Testis (tissue), 2 donors: ENCODE measurements at regions not wholly inside any gene's neighbourhood (a gene's known extent, or its start where the extent isn't known, plus 50 kb on each side); places are given as distances from the start of the nearest gene placed in this dataset.
"Not testable (repeated sequence)": the region's sequence is repeated elsewhere in the genome, so short reads cannot be mapped to it uniquely, and the experiment has no call there.

Experiments used
- CTCF ChIP-seq, 3 experiments: fragments of 450-650 bp in 2 of 3; fragments of 200-600 bp in 1 of 3; sonication (generic) in 1 of 3; IDR thresholded peaks; one replicate each; pipeline ENCODE4 v1.5.1; 2016 to 2019; ENCODE audit warnings: antibody characterized with exemption in 3 of 3, mild to moderate bottlenecking in 2 of 3, moderate library complexity in 1 of 3
- POLR2A ChIP-seq: fragments of 450-650 bp; IDR thresholded peaks from one replicate; pipeline ENCODE4 v1.6.1; 2017; ENCODE audit warnings: antibody characterized with exemption, mild to moderate bottlenecking, moderate library complexity

- TF ChIP-seq CTCF (IDR thresholded peaks at IDR 0.05); POLR2A: not testable (repeated sequence)
These were observed 133.6 kb upstream of the ZNF217 start for GRCh38 chr20:53727239-53727638.
